HEK293 (cell line): ENCODE measurements at regions not wholly inside any gene's neighbourhood (a gene's known extent, or its start where the extent isn't known, plus 50 kb on each side); places are given as distances from the start of the nearest gene placed in this dataset.

Source experiments
- CTCF ChIP-seq: fragments of 450-650 bp; formaldehyde crosslinking; IDR thresholded peaks from 2 replicates; pipeline ENCODE4 v1.5.1; 2016; ENCODE audit warnings: missing biosample characterization, missing genetic modification characterization
- ZBTB26 ChIP-seq: fragments of 450-650 bp; formaldehyde crosslinking; optimal IDR thresholded peaks from 2 replicates; pipeline ENCODE3; 2016; ENCODE audit warnings: missing biosample characterization, mild to moderate bottlenecking, missing genetic modification characterization
- ZNF777 ChIP-seq: fragments of 450-650 bp; formaldehyde crosslinking; IDR thresholded peaks from 2 replicates; pipeline ENCODE4 v1.5.1; 2017; ENCODE audit warnings: missing biosample characterization, missing genetic modification characterization, borderline replicate concordance

- no peak for TF ChIP-seq CTCF
- TF ChIP-seq ZBTB26 (tag by site-specific recombination): no peak
- no peak for TF ChIP-seq ZNF777 (tag by site-specific recombination)
These were observed 162.0 kb downstream of the SALL1 start for GRCh38 chr16:50989047-50989446.
